Loucy (cell line): ENCODE measurements at regions not wholly inside any gene's neighbourhood (a gene's known extent, or its start where the extent isn't known, plus 50 kb on each side); places are given as distances from the start of the nearest gene placed in this dataset.

Source experiments
- EZH2phosphoT487 ChIP-seq: fragments of 200-600 bp; IDR thresholded peaks from 2 replicates; pipeline ENCODE4 v1.6.1; 2018; ENCODE audit warnings: antibody characterized with exemption, mild to moderate bottlenecking, moderate library complexity, borderline replicate concordance
- TF ChIP-seq, protein P1 (sequence below): fragments of 200-600 bp; sonication (generic); conservative IDR thresholded peaks from 2 replicates; pipeline ENCODE4 v1.5.1; 2014; ENCODE audit warnings: mild to moderate bottlenecking, antibody characterized with exemption, low read length

DNA sequence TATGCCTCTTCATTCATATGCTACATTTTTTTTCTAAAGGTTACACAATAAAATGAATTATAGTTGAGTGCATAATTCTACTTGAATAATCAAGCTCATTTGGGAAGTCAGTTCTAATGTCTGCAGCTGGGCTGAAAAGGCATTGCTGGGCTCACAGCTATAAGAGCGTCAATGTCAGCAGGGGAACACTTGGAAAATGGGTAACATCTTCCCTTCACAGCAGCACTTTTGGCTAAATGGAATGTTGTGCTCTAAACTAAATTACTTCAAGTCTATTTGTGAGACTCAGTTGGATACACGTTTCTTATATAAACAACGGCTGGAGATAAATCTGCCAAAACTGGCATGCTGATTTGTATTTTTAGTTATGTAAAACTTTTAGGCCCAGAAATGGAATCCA lies 357.8 kb downstream of the TBL1XR1 start:
- TF ChIP-seq, protein P1, sequence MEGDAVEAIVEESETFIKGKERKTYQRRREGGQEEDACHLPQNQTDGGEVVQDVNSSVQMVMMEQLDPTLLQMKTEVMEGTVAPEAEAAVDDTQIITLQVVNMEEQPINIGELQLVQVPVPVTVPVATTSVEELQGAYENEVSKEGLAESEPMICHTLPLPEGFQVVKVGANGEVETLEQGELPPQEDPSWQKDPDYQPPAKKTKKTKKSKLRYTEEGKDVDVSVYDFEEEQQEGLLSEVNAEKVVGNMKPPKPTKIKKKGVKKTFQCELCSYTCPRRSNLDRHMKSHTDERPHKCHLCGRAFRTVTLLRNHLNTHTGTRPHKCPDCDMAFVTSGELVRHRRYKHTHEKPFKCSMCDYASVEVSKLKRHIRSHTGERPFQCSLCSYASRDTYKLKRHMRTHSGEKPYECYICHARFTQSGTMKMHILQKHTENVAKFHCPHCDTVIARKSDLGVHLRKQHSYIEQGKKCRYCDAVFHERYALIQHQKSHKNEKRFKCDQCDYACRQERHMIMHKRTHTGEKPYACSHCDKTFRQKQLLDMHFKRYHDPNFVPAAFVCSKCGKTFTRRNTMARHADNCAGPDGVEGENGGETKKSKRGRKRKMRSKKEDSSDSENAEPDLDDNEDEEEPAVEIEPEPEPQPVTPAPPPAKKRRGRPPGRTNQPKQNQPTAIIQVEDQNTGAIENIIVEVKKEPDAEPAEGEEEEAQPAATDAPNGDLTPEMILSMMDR, result no peak
- no peak for TF ChIP-seq EZH2phosphoT487
